GM23338 (cell line): ENCODE measurements at regions not wholly inside any gene's neighbourhood (a gene's known extent, or its start where the extent isn't known, plus 50 kb on each side); places are given as distances from the start of the nearest gene placed in this dataset.

ENCODE experiments used
- ATAC-seq: fragments of 200-7000 bp; cut with Tn5 transposase; 3 replicates; pipeline ENCODE4 v1.9.1; 2020
- DNase-seq: peaks from one replicate; pipeline ENCODE4 v3.0.0-alpha.2; 2015; ENCODE audit warnings: low spot score
- H2AFZ ChIP-seq: fragments of 200-600 bp; sonication (generic); 2 replicates; pipeline ENCODE4 v1.8.0; 2016; ENCODE audit warnings: antibody characterized with exemption, mild to moderate bottlenecking, moderate library complexity
- H3F3A ChIP-seq: fragments of 200-600 bp; sonication (generic); replicated peaks from 2 replicates; pipeline ENCODE4 v1.8.0; 2017; ENCODE audit warnings: antibody characterized with exemption, mixed run types, low read depth
- H3K27ac ChIP-seq: fragments of 200-600 bp; sonication (generic); 2 replicates; pipeline ENCODE4 v1.6.1; 2016; ENCODE audit warnings: low read depth
- H3K27me3 ChIP-seq: fragments of 200-600 bp; sonication (generic); 2 replicates; pipeline ENCODE4 v1.8.0; 2016; ENCODE audit warnings: mild to moderate bottlenecking, mixed run types, moderate library complexity; ENCODE audit not compliant: insufficient read depth
- H3K36me3 ChIP-seq: fragments of 200-600 bp; sonication (generic); 2 replicates; pipeline ENCODE4 v1.8.0; 2016; ENCODE audit warnings: mild to moderate bottlenecking; ENCODE audit not compliant: insufficient read depth
- H3K4me1 ChIP-seq: fragments of 200-600 bp; sonication (generic); 2 replicates; pipeline ENCODE4 v1.8.0; 2016; ENCODE audit warnings: mild to moderate bottlenecking, moderate library complexity; ENCODE audit not compliant: insufficient read depth
- H3K4me2 ChIP-seq: fragments of 200-600 bp; sonication (generic); 2 replicates; pipeline ENCODE4 v1.7.1; 2017; ENCODE audit warnings: mixed run types
- H3K4me3 ChIP-seq: fragments of 200-600 bp; sonication (generic); 2 replicates; pipeline ENCODE4 v1.6.1; 2016; ENCODE audit warnings: mixed run types
- H3K79me2 ChIP-seq: fragments of 200-600 bp; sonication (generic); replicated peaks from 2 replicates; pipeline ENCODE4 v1.8.0; 2017; ENCODE audit warnings: mild to moderate bottlenecking; ENCODE audit not compliant: insufficient read depth
- H3K9me2 ChIP-seq: fragments of 200-600 bp; sonication (generic); 2 replicates; pipeline ENCODE4 v1.8.0; 2017; ENCODE audit not compliant: insufficient read depth
- H4K20me1 ChIP-seq: fragments of 200-600 bp; sonication (generic); replicated peaks from 2 replicates; pipeline ENCODE4 v1.8.0; 2017; ENCODE audit warnings: mild to moderate bottlenecking; ENCODE audit not compliant: insufficient read depth
- H3K27ac Mint-ChIP-seq: 2 replicates; pipeline ENCODE4 v1.8.0; 2020; ENCODE audit warnings: inconsistent platforms, mild to moderate bottlenecking, moderate library complexity, mixed read lengths
- H3K27me3 Mint-ChIP-seq: 3 replicates; pipeline ENCODE4 v1.8.0; 2022; ENCODE audit warnings: low read depth, mild to moderate bottlenecking, moderate library complexity, mixed read lengths, inconsistent platforms; ENCODE audit not compliant: insufficient read depth, poor library complexity
- H3K36me3 Mint-ChIP-seq: 3 replicates; pipeline ENCODE4 v1.8.0; 2021; ENCODE audit warnings: low read depth, mild to moderate bottlenecking, inconsistent platforms, moderate library complexity, mixed read lengths
- H3K4me1 Mint-ChIP-seq: 3 replicates; pipeline ENCODE4 v1.8.0; 2020; ENCODE audit warnings: mild to moderate bottlenecking, inconsistent platforms, mixed read lengths
- H3K4me3 Mint-ChIP-seq: 3 replicates; pipeline ENCODE4 v1.8.0; 2021; ENCODE audit warnings: moderate library complexity, mild to moderate bottlenecking, inconsistent platforms, mixed read lengths
- H3K9me3 Mint-ChIP-seq: 3 replicates; pipeline ENCODE4 v1.8.0; 2020; ENCODE audit warnings: moderate library complexity, mild to moderate bottlenecking, inconsistent platforms, mixed read lengths
- CREB1 ChIP-seq: fragments of 250-450 bp; sonication (Bioruptor Pico); IDR thresholded peaks from 2 replicates; pipeline ENCODE4 v1.5.0; 2020; ENCODE audit warnings: low read depth, mild to moderate bottlenecking, moderate library complexity
- ETS1 ChIP-seq: IDR thresholded peaks from 2 replicates; pipeline ENCODE4 v1.6.1; 2016; ENCODE audit warnings: antibody characterized with exemption
- EZH2 ChIP-seq: fragments of 200-600 bp; sonication (generic); IDR thresholded peaks from one replicate; pipeline ENCODE4 v1.8.0; 2017; ENCODE audit warnings: antibody characterized with exemption, mild to moderate bottlenecking, low read depth; ENCODE audit not compliant: unreplicated experiment
- EZH2phosphoT487 ChIP-seq: fragments of 200-600 bp; sonication (generic); IDR thresholded peaks from one replicate; pipeline ENCODE4 v1.8.1; 2018; ENCODE audit warnings: antibody characterized with exemption; ENCODE audit not compliant: unreplicated experiment
- JUNB ChIP-seq: IDR thresholded peaks from one replicate; pipeline ENCODE4 v1.6.1; 2016; ENCODE audit warnings: antibody characterized with exemption; ENCODE audit not compliant: unreplicated experiment
- NANOG ChIP-seq: IDR thresholded peaks from 2 replicates; pipeline ENCODE4 v1.6.1; 2016; ENCODE audit warnings: antibody characterized with exemption, borderline replicate concordance
- POLR2AphosphoS5 ChIP-seq: IDR thresholded peaks from 2 replicates; pipeline ENCODE4 v1.6.1; 2016; ENCODE audit warnings: antibody characterized with exemption, low read depth
- REST ChIP-seq: IDR thresholded peaks from one replicate; pipeline ENCODE4 v1.6.1; 2018; ENCODE audit warnings: antibody characterized with exemption; ENCODE audit not compliant: unreplicated experiment
- STAT1 ChIP-seq: IDR thresholded peaks from one replicate; pipeline ENCODE4 v1.6.1; 2016; ENCODE audit warnings: antibody characterized with exemption; ENCODE audit not compliant: unreplicated experiment
- ZNF114 ChIP-seq: fragments of 250-450 bp; sonication (Bioruptor Pico); IDR thresholded peaks from 2 replicates; pipeline ENCODE4 v1.5.0; 2020; ENCODE audit warnings: mild to moderate bottlenecking, moderate library complexity
- ZNF331 ChIP-seq: fragments of 250-450 bp; sonication (Bioruptor Pico); IDR thresholded peaks from 2 replicates; pipeline ENCODE4 v1.5.0; 2020; ENCODE audit warnings: low read depth, mild to moderate bottlenecking, moderate library complexity
- TF ChIP-seq, protein P1 (sequence below): fragments of 250-450 bp; sonication (Bioruptor Pico); IDR thresholded peaks from 2 replicates; pipeline ENCODE4 v1.5.0; 2020; ENCODE audit warnings: mild to moderate bottlenecking, moderate library complexity
- TF ChIP-seq, protein P2 (sequence below), 2 experiments: fragments of 200-600 bp in 1 of 2; sonication (generic) in 1 of 2; conservative IDR thresholded peaks; 2 replicates each; pipeline versions ENCODE4 v1.5.1 to v1.6.1; 2016 to 2017; ENCODE audit warnings: antibody characterized with exemption in 2 of 2, low read depth in 2 of 2, mild to moderate bottlenecking in 2 of 2, moderate library complexity in 1 of 2

DNA sequence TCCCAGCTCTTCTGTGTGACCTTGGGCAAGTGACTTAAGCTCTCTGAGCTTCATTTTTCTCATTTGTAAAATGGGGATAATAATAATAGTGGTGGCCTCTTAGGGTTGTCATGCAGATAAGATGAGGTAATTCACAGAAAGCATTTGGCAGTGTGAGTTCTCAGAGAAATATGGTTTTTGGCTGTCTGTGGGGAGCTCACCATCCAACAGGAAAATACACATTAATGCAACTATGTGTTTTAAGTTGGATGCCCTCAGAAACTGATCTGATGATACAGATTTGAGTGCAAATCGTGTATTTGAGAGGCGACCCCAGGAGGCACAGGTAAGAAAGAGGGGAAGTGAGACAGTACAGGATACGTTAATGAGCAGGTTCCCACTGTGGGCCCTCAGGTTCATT, 56.1 kb upstream of the SPRED2 start:
- H3K4me3 Mint-ChIP-seq = no peak overlapping the region
- H4K20me1 ChIP-seq = no peaks in the 10 kb centered on the region
- H3K27me3 Mint-ChIP-seq = peaks cover 3% of the 10 kb centered on the region
- TF ChIP-seq, protein P1, sequence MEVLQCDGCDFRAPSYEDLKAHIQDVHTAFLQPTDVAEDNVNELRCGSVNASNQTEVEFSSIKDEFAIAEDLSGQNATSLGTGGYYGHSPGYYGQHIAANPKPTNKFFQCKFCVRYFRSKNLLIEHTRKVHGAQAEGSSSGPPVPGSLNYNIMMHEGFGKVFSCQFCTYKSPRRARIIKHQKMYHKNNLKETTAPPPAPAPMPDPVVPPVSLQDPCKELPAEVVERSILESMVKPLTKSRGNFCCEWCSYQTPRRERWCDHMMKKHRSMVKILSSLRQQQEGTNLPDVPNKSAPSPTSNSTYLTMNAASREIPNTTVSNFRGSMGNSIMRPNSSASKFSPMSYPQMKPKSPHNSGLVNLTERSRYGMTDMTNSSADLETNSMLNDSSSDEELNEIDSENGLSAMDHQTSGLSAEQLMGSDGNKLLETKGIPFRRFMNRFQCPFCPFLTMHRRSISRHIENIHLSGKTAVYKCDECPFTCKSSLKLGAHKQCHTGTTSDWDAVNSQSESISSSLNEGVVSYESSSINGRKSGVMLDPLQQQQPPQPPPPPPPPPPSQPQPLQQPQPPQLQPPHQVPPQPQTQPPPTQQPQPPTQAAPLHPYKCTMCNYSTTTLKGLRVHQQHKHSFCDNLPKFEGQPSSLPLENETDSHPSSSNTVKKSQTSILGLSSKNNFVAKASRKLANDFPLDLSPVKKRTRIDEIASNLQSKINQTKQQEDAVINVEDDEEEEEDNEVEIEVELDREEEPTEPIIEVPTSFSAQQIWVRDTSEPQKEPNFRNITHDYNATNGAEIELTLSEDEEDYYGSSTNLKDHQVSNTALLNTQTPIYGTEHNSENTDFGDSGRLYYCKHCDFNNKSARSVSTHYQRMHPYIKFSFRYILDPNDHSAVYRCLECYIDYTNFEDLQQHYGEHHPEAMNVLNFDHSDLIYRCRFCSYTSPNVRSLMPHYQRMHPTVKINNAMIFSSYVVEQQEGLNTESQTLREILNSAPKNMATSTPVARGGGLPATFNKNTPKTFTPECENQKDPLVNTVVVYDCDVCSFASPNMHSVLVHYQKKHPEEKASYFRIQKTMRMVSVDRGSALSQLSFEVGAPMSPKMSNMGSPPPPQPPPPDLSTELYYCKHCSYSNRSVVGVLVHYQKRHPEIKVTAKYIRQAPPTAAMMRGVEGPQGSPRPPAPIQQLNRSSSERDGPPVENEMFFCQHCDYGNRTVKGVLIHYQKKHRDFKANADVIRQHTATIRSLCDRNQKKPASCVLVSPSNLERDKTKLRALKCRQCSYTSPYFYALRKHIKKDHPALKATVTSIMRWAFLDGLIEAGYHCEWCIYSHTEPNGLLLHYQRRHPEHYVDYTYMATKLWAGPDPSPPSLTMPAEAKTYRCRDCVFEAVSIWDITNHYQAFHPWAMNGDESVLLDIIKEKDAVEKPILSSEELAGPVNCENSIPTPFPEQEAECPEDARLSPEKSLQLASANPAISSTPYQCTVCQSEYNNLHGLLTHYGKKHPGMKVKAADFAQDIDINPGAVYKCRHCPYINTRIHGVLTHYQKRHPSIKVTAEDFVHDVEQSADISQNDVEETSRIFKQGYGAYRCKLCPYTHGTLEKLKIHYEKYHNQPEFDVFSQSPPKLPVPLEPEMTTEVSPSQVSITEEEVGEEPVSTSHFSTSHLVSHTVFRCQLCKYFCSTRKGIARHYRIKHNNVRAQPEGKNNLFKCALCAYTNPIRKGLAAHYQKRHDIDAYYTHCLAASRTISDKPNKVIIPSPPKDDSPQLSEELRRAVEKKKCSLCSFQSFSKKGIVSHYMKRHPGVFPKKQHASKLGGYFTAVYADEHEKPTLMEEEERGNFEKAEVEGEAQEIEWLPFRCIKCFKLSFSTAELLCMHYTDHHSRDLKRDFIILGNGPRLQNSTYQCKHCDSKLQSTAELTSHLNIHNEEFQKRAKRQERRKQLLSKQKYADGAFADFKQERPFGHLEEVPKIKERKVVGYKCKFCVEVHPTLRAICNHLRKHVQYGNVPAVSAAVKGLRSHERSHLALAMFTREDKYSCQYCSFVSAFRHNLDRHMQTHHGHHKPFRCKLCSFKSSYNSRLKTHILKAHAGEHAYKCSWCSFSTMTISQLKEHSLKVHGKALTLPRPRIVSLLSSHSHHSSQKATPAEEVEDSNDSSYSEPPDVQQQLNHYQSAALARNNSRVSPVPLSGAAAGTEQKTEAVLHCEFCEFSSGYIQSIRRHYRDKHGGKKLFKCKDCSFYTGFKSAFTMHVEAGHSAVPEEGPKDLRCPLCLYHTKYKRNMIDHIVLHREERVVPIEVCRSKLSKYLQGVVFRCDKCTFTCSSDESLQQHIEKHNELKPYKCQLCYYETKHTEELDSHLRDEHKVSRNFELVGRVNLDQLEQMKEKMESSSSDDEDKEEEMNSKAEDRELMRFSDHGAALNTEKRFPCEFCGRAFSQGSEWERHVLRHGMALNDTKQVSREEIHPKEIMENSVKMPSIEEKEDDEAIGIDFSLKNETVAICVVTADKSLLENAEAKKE (CRISPR knock-in tag) = no peak
- TF ChIP-seq NANOG (no peak), CREB1 (CRISPR knock-in tag) (no peak), POLR2AphosphoS5 (no peak), STAT1 (no peak), ZNF114 (CRISPR knock-in tag) (no peak), EZH2 (no peak), ZNF331 (CRISPR knock-in tag) (no peak), EZH2phosphoT487 (no peak), ETS1 (no peak), REST (no peak), JUNB (no peak)
- TF ChIP-seq, protein P2, sequence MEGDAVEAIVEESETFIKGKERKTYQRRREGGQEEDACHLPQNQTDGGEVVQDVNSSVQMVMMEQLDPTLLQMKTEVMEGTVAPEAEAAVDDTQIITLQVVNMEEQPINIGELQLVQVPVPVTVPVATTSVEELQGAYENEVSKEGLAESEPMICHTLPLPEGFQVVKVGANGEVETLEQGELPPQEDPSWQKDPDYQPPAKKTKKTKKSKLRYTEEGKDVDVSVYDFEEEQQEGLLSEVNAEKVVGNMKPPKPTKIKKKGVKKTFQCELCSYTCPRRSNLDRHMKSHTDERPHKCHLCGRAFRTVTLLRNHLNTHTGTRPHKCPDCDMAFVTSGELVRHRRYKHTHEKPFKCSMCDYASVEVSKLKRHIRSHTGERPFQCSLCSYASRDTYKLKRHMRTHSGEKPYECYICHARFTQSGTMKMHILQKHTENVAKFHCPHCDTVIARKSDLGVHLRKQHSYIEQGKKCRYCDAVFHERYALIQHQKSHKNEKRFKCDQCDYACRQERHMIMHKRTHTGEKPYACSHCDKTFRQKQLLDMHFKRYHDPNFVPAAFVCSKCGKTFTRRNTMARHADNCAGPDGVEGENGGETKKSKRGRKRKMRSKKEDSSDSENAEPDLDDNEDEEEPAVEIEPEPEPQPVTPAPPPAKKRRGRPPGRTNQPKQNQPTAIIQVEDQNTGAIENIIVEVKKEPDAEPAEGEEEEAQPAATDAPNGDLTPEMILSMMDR (conservative IDR thresholded peaks at IDR 0.05; ENCODE audit: low read depth in 2 of 2) = no peak
- H2AFZ ChIP-seq = no peak overlapping the region
- H3K27ac ChIP-seq = no peak overlapping the region
- H3K27ac Mint-ChIP-seq = no peak overlapping the region
- H3K4me1 ChIP-seq = no peaks in the 10 kb centered on the region
- peaks cover 8% of the 10 kb centered on the region; the same call in 2 of the 3 replicates for H3K4me1 Mint-ChIP-seq
- no peak for ATAC-seq
- no peaks in the 10 kb centered on the region for H3K36me3 ChIP-seq
- DNase-seq = no peak
- H3K9me3 Mint-ChIP-seq = peaks cover 6% of the 10 kb centered on the region; the same call in 2 of the 3 replicates
- no peaks in the 10 kb centered on the region for H3K79me2 ChIP-seq
- H3K27me3 ChIP-seq = no peaks in the 10 kb centered on the region
- no peaks in the 10 kb centered on the region for H3K36me3 Mint-ChIP-seq
- H3K4me3 ChIP-seq = no peak overlapping the region
- H3K9me2 ChIP-seq = 0 out of 2 replicates have a peak, but pooled peaks cover 6% of the 10 kb centered on the region
- no peaks in the 10 kb centered on the region for H3F3A ChIP-seq
- H3K4me2 ChIP-seq = no peak overlapping the region
